WERI-Rb-1 (cell line): ENCODE measurements at regions not wholly inside any gene's neighbourhood (a gene's known extent, or its start where the extent isn't known, plus 50 kb on each side); places are given as distances from the start of the nearest gene placed in this dataset.

Experiments
- DNase-seq: peaks from one replicate; pipeline ENCODE4 v3.0.0-alpha.2; 2020
- H3K27ac ChIP-seq: fragments of 250-450 bp; sonication (Bioruptor Pico); 2 replicates; pipeline ENCODE4 v1.5.1; 2020; ENCODE audit warnings: mild to moderate bottlenecking, moderate library complexity
- H3K27me3 ChIP-seq: fragments of 250-450 bp; sonication (Bioruptor Pico); 2 replicates; pipeline ENCODE4 v1.5.1; 2021; ENCODE audit warnings: mild to moderate bottlenecking, low read depth, moderate library complexity; ENCODE audit not compliant: insufficient read depth, severe bottlenecking
- H3K36me3 ChIP-seq: fragments of 250-450 bp; sonication (Bioruptor Pico); 2 replicates; pipeline ENCODE4 v1.5.1; 2020; ENCODE audit warnings: mild to moderate bottlenecking, moderate library complexity
- H3K4me3 ChIP-seq: 2 replicates; pipeline ENCODE4 v1.5.1; 2011; ENCODE audit warnings: low read depth, mild to moderate bottlenecking, control low read depth, low read length
- H3K9me3 ChIP-seq: fragments of 250-450 bp; sonication (Bioruptor Pico); 2 replicates; pipeline ENCODE4 v1.5.1; 2021; ENCODE audit warnings: mild to moderate bottlenecking, moderate library complexity; ENCODE audit not compliant: severe bottlenecking
- TF ChIP-seq, protein P1 (sequence below): IDR thresholded peaks from 2 replicates; pipeline ENCODE4 v1.5.1; 2011; ENCODE audit warnings: low read depth, mild to moderate bottlenecking, control low read depth, inconsistent platforms, low read length

DNA sequence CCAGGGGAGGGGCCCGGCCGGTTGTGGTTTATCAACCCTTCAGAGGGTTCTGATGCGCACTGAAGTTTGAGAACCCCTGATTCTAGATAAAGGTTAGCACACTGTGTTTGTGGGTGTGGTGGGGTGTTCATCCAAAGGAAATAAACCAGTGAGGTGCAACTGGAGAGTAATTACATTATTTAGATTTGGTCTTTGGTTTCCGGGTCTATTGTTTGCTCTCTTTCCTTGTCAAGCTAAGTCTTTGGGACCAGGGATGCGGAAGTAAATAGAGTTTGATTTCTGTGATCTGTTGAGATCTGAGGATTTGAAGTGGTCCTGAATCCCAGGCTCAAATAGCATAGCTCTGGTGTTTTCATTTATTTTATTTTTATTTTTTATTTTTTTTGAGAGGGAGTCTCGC lies 50.5 kb upstream of the CLMP start:
- no peak for DNase-seq
- H3K4me3 ChIP-seq, result no peak overlapping the region

More for the DNA sequence above, 50.5 kb upstream of the CLMP start:
- Histone ChIP-seq H3K27ac (no peak overlapping the region), H3K27me3 (no peaks in the 10 kb centered on the region), H3K9me3 (no peaks in the 10 kb centered on the region), H3K36me3 (no peaks in the 10 kb centered on the region)
- TF ChIP-seq, protein P1, sequence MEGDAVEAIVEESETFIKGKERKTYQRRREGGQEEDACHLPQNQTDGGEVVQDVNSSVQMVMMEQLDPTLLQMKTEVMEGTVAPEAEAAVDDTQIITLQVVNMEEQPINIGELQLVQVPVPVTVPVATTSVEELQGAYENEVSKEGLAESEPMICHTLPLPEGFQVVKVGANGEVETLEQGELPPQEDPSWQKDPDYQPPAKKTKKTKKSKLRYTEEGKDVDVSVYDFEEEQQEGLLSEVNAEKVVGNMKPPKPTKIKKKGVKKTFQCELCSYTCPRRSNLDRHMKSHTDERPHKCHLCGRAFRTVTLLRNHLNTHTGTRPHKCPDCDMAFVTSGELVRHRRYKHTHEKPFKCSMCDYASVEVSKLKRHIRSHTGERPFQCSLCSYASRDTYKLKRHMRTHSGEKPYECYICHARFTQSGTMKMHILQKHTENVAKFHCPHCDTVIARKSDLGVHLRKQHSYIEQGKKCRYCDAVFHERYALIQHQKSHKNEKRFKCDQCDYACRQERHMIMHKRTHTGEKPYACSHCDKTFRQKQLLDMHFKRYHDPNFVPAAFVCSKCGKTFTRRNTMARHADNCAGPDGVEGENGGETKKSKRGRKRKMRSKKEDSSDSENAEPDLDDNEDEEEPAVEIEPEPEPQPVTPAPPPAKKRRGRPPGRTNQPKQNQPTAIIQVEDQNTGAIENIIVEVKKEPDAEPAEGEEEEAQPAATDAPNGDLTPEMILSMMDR, result no peak
